ENCODE measurements at regions not wholly inside any gene's neighbourhood (a gene's known extent, or its start where the extent isn't known, plus 50 kb on each side); places are given as distances from the start of the nearest gene placed in this dataset.

DNA sequence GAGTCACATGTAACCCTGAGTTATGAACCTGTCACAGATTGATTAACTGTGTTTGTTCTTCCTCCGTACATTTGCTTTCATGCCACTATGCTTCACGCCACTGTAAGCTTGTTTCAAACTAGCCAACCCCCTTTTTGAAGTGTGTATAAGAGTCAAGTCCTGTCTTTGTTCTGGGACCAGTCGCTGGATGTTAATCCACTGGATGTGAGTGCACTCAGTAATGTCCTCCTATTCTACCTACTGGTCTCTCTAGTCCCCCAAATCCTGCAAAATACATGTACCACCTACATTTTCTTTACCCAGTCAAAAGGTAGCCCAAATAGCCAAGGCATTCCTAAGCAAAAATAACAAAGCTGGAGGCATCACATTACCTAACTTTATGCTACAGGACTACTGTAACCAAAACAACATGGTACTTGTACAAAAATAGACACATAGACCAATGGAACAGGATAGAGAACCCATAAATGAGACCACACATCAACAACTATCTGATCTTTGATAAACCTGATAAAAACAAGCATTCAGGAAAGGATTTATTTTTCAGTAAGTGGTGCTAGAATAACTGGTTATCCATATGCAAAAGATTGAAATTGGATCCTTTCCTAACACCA lies 1139.1 kb upstream of the SEMA6A start:
- CTCF ChIA-PET: no interaction called here

DNA sequence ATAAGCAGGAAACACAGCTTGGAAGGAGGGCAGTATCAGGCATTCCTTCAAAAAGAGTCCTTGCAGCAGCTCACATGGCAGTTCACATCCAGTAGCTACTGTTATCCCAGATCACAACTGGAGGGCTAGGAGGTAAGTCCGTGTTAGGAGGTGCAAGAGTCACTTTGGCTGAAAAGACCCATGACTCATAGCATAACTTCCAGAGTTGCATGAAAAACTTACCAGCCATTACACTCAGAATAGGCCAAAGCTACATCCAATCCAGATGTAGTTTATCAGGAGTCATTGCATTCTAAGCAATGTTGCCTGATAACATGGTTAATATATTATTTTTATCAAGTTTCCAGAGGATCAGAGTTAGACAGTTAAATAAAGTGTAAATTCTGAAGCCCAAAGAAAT lies 1126.4 kb upstream of the SEMA6A start:
- no peaks in the 10 kb centered on the region for H3K4me1 Mint-ChIP-seq
- ATAC-seq: no peak
- no peak for DNase-seq (ENCODE audit: low spot score)
- H3K27me3 Mint-ChIP-seq (ENCODE audit: low read depth): no peaks in the 10 kb centered on the region
- no peak overlapping the region for H3K4me3 Mint-ChIP-seq
- H3K9me3 Mint-ChIP-seq: no peaks in the 10 kb centered on the region; the same call in 1 of the 2 replicates
- ChIA-PET CTCF (no interaction called here), POLR2A (no interaction called here)
- H3K27ac Mint-ChIP-seq: no peak overlapping the region
- no peaks in the 10 kb centered on the region for H3K36me3 Mint-ChIP-seq
- no peak for TF ChIP-seq IRF2 (CRISPR knock-in tag; IDR thresholded peaks at IDR 0.05; ENCODE audit: borderline replicate concordance, low read depth)
- TF ChIP-seq ZNF423 (CRISPR knock-in tag; IDR thresholded peaks at IDR 0.05): no peak
- TF ChIP-seq SMAD3 (CRISPR knock-in tag; IDR thresholded peaks at IDR 0.05; ENCODE audit: borderline replicate concordance): no peak
- TF ChIP-seq, protein P1, sequence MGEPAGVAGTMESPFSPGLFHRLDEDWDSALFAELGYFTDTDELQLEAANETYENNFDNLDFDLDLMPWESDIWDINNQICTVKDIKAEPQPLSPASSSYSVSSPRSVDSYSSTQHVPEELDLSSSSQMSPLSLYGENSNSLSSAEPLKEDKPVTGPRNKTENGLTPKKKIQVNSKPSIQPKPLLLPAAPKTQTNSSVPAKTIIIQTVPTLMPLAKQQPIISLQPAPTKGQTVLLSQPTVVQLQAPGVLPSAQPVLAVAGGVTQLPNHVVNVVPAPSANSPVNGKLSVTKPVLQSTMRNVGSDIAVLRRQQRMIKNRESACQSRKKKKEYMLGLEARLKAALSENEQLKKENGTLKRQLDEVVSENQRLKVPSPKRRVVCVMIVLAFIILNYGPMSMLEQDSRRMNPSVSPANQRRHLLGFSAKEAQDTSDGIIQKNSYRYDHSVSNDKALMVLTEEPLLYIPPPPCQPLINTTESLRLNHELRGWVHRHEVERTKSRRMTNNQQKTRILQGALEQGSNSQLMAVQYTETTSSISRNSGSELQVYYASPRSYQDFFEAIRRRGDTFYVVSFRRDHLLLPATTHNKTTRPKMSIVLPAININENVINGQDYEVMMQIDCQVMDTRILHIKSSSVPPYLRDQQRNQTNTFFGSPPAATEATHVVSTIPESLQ (CRISPR knock-in tag; IDR thresholded peaks at IDR 0.05): no peak
- no peak for TF ChIP-seq NFATC4 (CRISPR knock-in tag; IDR thresholded peaks at IDR 0.05)
- TF ChIP-seq, protein P2, sequence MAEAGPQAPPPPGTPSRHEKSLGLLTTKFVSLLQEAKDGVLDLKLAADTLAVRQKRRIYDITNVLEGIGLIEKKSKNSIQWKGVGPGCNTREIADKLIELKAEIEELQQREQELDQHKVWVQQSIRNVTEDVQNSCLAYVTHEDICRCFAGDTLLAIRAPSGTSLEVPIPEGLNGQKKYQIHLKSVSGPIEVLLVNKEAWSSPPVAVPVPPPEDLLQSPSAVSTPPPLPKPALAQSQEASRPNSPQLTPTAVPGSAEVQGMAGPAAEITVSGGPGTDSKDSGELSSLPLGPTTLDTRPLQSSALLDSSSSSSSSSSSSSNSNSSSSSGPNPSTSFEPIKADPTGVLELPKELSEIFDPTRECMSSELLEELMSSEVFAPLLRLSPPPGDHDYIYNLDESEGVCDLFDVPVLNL (CRISPR knock-in tag; IDR thresholded peaks at IDR 0.05; ENCODE audit: borderline replicate concordance, low read depth): no peak
- no peak for TF ChIP-seq RORB (CRISPR knock-in tag; IDR thresholded peaks at IDR 0.05)
- TF ChIP-seq, protein P3, sequence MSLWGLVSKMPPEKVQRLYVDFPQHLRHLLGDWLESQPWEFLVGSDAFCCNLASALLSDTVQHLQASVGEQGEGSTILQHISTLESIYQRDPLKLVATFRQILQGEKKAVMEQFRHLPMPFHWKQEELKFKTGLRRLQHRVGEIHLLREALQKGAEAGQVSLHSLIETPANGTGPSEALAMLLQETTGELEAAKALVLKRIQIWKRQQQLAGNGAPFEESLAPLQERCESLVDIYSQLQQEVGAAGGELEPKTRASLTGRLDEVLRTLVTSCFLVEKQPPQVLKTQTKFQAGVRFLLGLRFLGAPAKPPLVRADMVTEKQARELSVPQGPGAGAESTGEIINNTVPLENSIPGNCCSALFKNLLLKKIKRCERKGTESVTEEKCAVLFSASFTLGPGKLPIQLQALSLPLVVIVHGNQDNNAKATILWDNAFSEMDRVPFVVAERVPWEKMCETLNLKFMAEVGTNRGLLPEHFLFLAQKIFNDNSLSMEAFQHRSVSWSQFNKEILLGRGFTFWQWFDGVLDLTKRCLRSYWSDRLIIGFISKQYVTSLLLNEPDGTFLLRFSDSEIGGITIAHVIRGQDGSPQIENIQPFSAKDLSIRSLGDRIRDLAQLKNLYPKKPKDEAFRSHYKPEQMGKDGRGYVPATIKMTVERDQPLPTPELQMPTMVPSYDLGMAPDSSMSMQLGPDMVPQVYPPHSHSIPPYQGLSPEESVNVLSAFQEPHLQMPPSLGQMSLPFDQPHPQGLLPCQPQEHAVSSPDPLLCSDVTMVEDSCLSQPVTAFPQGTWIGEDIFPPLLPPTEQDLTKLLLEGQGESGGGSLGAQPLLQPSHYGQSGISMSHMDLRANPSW (CRISPR knock-in tag; conservative IDR thresholded peaks at IDR 0.05; ENCODE audit: low read depth): no peak
- TF ChIP-seq, protein P4, sequence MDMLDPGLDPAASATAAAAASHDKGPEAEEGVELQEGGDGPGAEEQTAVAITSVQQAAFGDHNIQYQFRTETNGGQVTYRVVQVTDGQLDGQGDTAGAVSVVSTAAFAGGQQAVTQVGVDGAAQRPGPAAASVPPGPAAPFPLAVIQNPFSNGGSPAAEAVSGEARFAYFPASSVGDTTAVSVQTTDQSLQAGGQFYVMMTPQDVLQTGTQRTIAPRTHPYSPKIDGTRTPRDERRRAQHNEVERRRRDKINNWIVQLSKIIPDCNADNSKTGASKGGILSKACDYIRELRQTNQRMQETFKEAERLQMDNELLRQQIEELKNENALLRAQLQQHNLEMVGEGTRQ (CRISPR knock-in tag; IDR thresholded peaks at IDR 0.05): no peak
- TF ChIP-seq, protein P5, sequence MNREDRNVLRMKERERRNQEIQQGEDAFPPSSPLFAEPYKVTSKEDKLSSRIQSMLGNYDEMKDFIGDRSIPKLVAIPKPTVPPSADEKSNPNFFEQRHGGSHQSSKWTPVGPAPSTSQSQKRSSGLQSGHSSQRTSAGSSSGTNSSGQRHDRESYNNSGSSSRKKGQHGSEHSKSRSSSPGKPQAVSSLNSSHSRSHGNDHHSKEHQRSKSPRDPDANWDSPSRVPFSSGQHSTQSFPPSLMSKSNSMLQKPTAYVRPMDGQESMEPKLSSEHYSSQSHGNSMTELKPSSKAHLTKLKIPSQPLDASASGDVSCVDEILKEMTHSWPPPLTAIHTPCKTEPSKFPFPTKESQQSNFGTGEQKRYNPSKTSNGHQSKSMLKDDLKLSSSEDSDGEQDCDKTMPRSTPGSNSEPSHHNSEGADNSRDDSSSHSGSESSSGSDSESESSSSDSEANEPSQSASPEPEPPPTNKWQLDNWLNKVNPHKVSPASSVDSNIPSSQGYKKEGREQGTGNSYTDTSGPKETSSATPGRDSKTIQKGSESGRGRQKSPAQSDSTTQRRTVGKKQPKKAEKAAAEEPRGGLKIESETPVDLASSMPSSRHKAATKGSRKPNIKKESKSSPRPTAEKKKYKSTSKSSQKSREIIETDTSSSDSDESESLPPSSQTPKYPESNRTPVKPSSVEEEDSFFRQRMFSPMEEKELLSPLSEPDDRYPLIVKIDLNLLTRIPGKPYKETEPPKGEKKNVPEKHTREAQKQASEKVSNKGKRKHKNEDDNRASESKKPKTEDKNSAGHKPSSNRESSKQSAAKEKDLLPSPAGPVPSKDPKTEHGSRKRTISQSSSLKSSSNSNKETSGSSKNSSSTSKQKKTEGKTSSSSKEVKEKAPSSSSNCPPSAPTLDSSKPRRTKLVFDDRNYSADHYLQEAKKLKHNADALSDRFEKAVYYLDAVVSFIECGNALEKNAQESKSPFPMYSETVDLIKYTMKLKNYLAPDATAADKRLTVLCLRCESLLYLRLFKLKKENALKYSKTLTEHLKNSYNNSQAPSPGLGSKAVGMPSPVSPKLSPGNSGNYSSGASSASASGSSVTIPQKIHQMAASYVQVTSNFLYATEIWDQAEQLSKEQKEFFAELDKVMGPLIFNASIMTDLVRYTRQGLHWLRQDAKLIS (CRISPR knock-in tag; IDR thresholded peaks at IDR 0.05; ENCODE audit: borderline replicate concordance): no peak
- no peak for TF ChIP-seq ZNF232 (CRISPR knock-in tag; IDR thresholded peaks at IDR 0.05)
- TF ChIP-seq ZNF138 (CRISPR knock-in tag; conservative IDR thresholded peaks at IDR 0.05): no peak
- TF ChIP-seq, protein P6, sequence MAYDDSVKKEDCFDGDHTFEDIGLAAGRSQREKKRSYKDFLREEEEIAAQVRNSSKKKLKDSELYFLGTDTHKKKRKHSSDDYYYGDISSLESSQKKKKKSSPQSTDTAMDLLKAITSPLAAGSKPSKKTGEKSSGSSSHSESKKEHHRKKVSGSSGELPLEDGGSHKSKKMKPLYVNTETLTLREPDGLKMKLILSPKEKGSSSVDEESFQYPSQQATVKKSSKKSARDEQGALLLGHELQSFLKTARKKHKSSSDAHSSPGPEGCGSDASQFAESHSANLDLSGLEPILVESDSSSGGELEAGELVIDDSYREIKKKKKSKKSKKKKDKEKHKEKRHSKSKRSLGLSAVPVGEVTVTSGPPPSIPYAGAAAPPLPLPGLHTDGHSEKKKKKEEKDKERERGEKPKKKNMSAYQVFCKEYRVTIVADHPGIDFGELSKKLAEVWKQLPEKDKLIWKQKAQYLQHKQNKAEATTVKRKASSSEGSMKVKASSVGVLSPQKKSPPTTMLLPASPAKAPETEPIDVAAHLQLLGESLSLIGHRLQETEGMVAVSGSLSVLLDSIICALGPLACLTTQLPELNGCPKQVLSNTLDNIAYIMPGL (CRISPR knock-in tag; IDR thresholded peaks at IDR 0.05): no peak
- TF ChIP-seq ETV6 (CRISPR knock-in tag; IDR thresholded peaks at IDR 0.05): no peak
- no peak for TF ChIP-seq ATF1 (CRISPR knock-in tag; IDR thresholded peaks at IDR 0.05)
- TF ChIP-seq, protein P7, sequence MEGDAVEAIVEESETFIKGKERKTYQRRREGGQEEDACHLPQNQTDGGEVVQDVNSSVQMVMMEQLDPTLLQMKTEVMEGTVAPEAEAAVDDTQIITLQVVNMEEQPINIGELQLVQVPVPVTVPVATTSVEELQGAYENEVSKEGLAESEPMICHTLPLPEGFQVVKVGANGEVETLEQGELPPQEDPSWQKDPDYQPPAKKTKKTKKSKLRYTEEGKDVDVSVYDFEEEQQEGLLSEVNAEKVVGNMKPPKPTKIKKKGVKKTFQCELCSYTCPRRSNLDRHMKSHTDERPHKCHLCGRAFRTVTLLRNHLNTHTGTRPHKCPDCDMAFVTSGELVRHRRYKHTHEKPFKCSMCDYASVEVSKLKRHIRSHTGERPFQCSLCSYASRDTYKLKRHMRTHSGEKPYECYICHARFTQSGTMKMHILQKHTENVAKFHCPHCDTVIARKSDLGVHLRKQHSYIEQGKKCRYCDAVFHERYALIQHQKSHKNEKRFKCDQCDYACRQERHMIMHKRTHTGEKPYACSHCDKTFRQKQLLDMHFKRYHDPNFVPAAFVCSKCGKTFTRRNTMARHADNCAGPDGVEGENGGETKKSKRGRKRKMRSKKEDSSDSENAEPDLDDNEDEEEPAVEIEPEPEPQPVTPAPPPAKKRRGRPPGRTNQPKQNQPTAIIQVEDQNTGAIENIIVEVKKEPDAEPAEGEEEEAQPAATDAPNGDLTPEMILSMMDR (IDR thresholded peaks at IDR 0.05): no peak
- no peak for TF ChIP-seq TP53 (CRISPR knock-in tag; IDR thresholded peaks at IDR 0.05)

More for the DNA sequence above, 1139.1 kb upstream of the SEMA6A start:
- H3K4me1 Mint-ChIP-seq: no peaks in the 10 kb centered on the region
- no peaks in the 10 kb centered on the region for H3K27me3 Mint-ChIP-seq (ENCODE audit: low read depth)
- H3K9me3 Mint-ChIP-seq: peaks cover 67% of the 10 kb centered on the region
- DNase-seq (ENCODE audit: low spot score) (no peak), ATAC-seq (no peak)
- H3K4me3 Mint-ChIP-seq: no peak overlapping the region
- H3K36me3 Mint-ChIP-seq: peaks cover 50% of the 10 kb centered on the region
- no peak overlapping the region for H3K27ac Mint-ChIP-seq
- POLR2A ChIA-PET: no interaction called here
- 0 out of 2 replicates have a peak, but pooled peaks have one; percentile 36 for TF ChIP-seq CREM (CRISPR knock-in tag; IDR thresholded peaks at IDR 0.05)
- TF ChIP-seq, protein P8, sequence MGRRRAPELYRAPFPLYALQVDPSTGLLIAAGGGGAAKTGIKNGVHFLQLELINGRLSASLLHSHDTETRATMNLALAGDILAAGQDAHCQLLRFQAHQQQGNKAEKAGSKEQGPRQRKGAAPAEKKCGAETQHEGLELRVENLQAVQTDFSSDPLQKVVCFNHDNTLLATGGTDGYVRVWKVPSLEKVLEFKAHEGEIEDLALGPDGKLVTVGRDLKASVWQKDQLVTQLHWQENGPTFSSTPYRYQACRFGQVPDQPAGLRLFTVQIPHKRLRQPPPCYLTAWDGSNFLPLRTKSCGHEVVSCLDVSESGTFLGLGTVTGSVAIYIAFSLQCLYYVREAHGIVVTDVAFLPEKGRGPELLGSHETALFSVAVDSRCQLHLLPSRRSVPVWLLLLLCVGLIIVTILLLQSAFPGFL (CRISPR knock-in tag; IDR thresholded peaks at IDR 0.05; ENCODE audit: borderline replicate concordance): no peak
